COLO829 (cell line): ENCODE measurements at regions not wholly inside any gene's neighbourhood (a gene's known extent, or its start where the extent isn't known, plus 50 kb on each side); places are given as distances from the start of the nearest gene placed in this dataset.

Experiments used
- DNase-seq: peaks from one replicate; pipeline ENCODE4 v3.0.0; 2012; ENCODE audit warnings: low spot score

- DNase-seq = no peak
Observed at GRCh38 chr3:162421721-162422120, 925.1 kb downstream of the OTOL1 start.

- DNase-seq = no peak
Observed at GRCh38 chr3:162428192-162428591, 931.6 kb downstream of the OTOL1 start.

GRCh38 chr3:162435750-162436149 lies 939.1 kb downstream of the OTOL1 start:
- no peak for DNase-seq

- DNase-seq = no peak
Observed at GRCh38 chr3:162436826-162437225, 940.2 kb downstream of the OTOL1 start.

- no peak for DNase-seq
Observed at GRCh38 chr3:162437480-162437879, 940.9 kb downstream of the OTOL1 start.

- DNase-seq = peak; percentile 6
Observed at GRCh38 chr3:162441716-162442115, 945.1 kb downstream of the OTOL1 start.

- no peak for DNase-seq
Observed at GRCh38 chr3:162443376-162443775, 946.8 kb downstream of the OTOL1 start.

- no peak for DNase-seq
Observed at GRCh38 chr3:162468791-162469190, 972.2 kb downstream of the OTOL1 start.

GRCh38 chr3:162487138-162487537 lies 990.5 kb downstream of the OTOL1 start:
- no peak for DNase-seq

- DNase-seq = no peak
Observed at GRCh38 chr3:162489853-162490252, 993.2 kb downstream of the OTOL1 start.

- DNase-seq = no peak
Observed at GRCh38 chr3:162491952-162492351, 995.3 kb downstream of the OTOL1 start.

GRCh38 chr3:162492446-162493081 lies 996.0 kb downstream of the OTOL1 start:
- DNase-seq = peak; percentile 11

- no peak for DNase-seq
Observed at GRCh38 chr3:162498626-162499025, 1002.0 kb downstream of the OTOL1 start.

GRCh38 chr3:162507397-162507796 lies 1010.8 kb downstream of the OTOL1 start:
- DNase-seq = no peak

- DNase-seq = no peak
Observed at GRCh38 chr3:162512488-162512887, 1015.9 kb downstream of the OTOL1 start.

- no peak for DNase-seq
Observed at GRCh38 chr3:162517110-162517509, 1020.5 kb downstream of the OTOL1 start.

- DNase-seq = no peak
Observed at GRCh38 chr3:162521669-162522068, 1025.1 kb downstream of the OTOL1 start.

GRCh38 chr3:162525066-162525742 lies 1028.6 kb downstream of the OTOL1 start:
- DNase-seq = no peak

GRCh38 chr3:162525771-162526170 lies 1029.2 kb downstream of the OTOL1 start:
- no peak for DNase-seq

GRCh38 chr3:162534431-162534830 lies 1037.8 kb downstream of the OTOL1 start:
- peak; percentile 58 for DNase-seq

- no peak for DNase-seq
Observed at GRCh38 chr3:162538491-162538890, 1041.9 kb downstream of the OTOL1 start.

- DNase-seq = no peak
Observed at GRCh38 chr3:162538906-162539305, 1042.3 kb downstream of the OTOL1 start.

GRCh38 chr3:162540421-162540820 lies 1043.8 kb downstream of the OTOL1 start:
- DNase-seq = no peak

- no peak for DNase-seq
Observed at GRCh38 chr3:162541923-162542322, 1045.3 kb downstream of the OTOL1 start.
